Suprapubic skin (tissue), 4 donors: ENCODE measurements at regions not wholly inside any gene's neighbourhood (a gene's known extent, or its start where the extent isn't known, plus 50 kb on each side); places are given as distances from the start of the nearest gene placed in this dataset.

Experiments used
- DNase-seq, 2 donors: peaks; one replicate each; pipeline ENCODE4 v3.0.0-alpha.2; 2019; ENCODE audit warnings: low spot score in 2 of 2
- H3K27ac ChIP-seq: fragments of 200-600 bp; sonication (generic); one replicate; pipeline ENCODE4 v1.5.1; 2019
- H3K27me3 ChIP-seq: fragments of 200-600 bp; sonication (generic); one replicate; pipeline ENCODE4 v1.5.1; 2019
- H3K36me3 ChIP-seq: fragments of 200-600 bp; sonication (generic); one replicate; pipeline ENCODE4 v1.5.1; 2019
- H3K4me1 ChIP-seq: fragments of 200-600 bp; sonication (generic); one replicate; pipeline ENCODE4 v1.5.1; 2019
- H3K4me3 ChIP-seq: fragments of 200-600 bp; sonication (generic); one replicate; pipeline ENCODE4 v1.5.1; 2019; ENCODE audit warnings: mild to moderate bottlenecking
- H3K9me3 ChIP-seq: fragments of 200-600 bp; sonication (generic); one replicate; pipeline ENCODE4 v1.5.1; 2019
- CTCF ChIP-seq, 2 donors: fragments of 200-600 bp in 1 of 2; fragments of 450-650 bp in 1 of 2; sonication (generic) in 1 of 2; IDR thresholded peaks; one replicate each; pipeline ENCODE4 v1.5.1; 2016 to 2019; ENCODE audit warnings: antibody characterized with exemption in 2 of 2, mild to moderate bottlenecking in 1 of 2, moderate library complexity in 1 of 2
- EP300 ChIP-seq: sonication (generic); formaldehyde crosslinking; IDR thresholded peaks from one replicate; pipeline ENCODE4 v1.6.1; 2017; ENCODE audit warnings: antibody characterized with exemption
- POLR2A ChIP-seq, 2 donors: fragments of 450-650 bp; IDR thresholded peaks; one replicate each; pipeline ENCODE4 v1.6.1; 2017; ENCODE audit warnings: antibody characterized with exemption in 2 of 2, mild to moderate bottlenecking in 2 of 2, moderate library complexity in 2 of 2
- POLR2AphosphoS5 ChIP-seq, 3 donors: sonication (generic); formaldehyde crosslinking; IDR thresholded peaks; one replicate each; pipeline ENCODE4 v1.6.1; 2017; ENCODE audit warnings: antibody characterized with exemption in 3 of 3
- WGBS: methylation state at CpG from one replicate; pipeline ENCODE4 v1.1.5; 2018; 5-methylcytosine and 5-hydroxymethylcytosine counted together

- TF ChIP-seq EP300 (no peak), POLR2AphosphoS5 (IDR thresholded peaks at IDR 0.05) (no peak), CTCF (IDR thresholded peaks at IDR 0.05) (no peak), POLR2A (IDR thresholded peaks at IDR 0.05) (no peak)
Measured at GRCh38 chr12:58393152-58393551, 451.8 kb downstream of the ATP23 start.

GRCh38 chr12:58395056-58395455 lies 453.7 kb downstream of the ATP23 start:
- H3K4me1 ChIP-seq: no peaks in the 10 kb centered on the region
- H3K36me3 ChIP-seq: no peaks in the 10 kb centered on the region
- 94% methylated on average over 3 of the region's 3 CpGs for WGBS
- no peaks in the 10 kb centered on the region for H3K9me3 ChIP-seq
- H3K27ac ChIP-seq: no peak overlapping the region
- H3K27me3 ChIP-seq: no peaks in the 10 kb centered on the region
- DNase-seq: no peak
- H3K4me3 ChIP-seq: no peak overlapping the region
- TF ChIP-seq POLR2AphosphoS5 (IDR thresholded peaks at IDR 0.05): no peak
- TF ChIP-seq POLR2A (IDR thresholded peaks at IDR 0.05): no peak
- TF ChIP-seq CTCF (IDR thresholded peaks at IDR 0.05): no peak
- TF ChIP-seq EP300: no peak

More at GRCh38 chr12:58393152-58393551, 451.8 kb downstream of the ATP23 start:
- Histone ChIP-seq H3K36me3 (no peaks in the 10 kb centered on the region), H3K27ac (no peak overlapping the region), H3K9me3 (no peaks in the 10 kb centered on the region), H3K4me3 (no peak overlapping the region), H3K4me1 (no peaks in the 10 kb centered on the region), H3K27me3 (no peaks in the 10 kb centered on the region)
- DNase-seq: no peak
- WGBS: 81% methylated on average over 3 of the region's 3 CpGs

- no peak overlapping the region for H3K4me3 ChIP-seq
- no peak for DNase-seq
- H3K27me3 ChIP-seq: no peaks in the 10 kb centered on the region
- TF ChIP-seq EP300: no peak
- TF ChIP-seq POLR2AphosphoS5 (IDR thresholded peaks at IDR 0.05): no peak
- no peak for TF ChIP-seq CTCF (IDR thresholded peaks at IDR 0.05)
- no peak for TF ChIP-seq POLR2A (IDR thresholded peaks at IDR 0.05)
- no peak overlapping the region for H3K27ac ChIP-seq
- H3K36me3 ChIP-seq: no peaks in the 10 kb centered on the region
- no peaks in the 10 kb centered on the region for H3K4me1 ChIP-seq
- no peaks in the 10 kb centered on the region for H3K9me3 ChIP-seq
Measured at GRCh38 chr12:58395470-58395869, 454.1 kb downstream of the ATP23 start.

- 60% methylated on average over 2 of the region's 2 CpGs for WGBS
- no peaks in the 10 kb centered on the region for H3K27me3 ChIP-seq
Measured at GRCh38 chr12:58396239-58396638, 454.9 kb downstream of the ATP23 start.

GRCh38 chr12:58405363-58405762 lies 464.0 kb downstream of the ATP23 start:
- no peaks in the 10 kb centered on the region for H3K36me3 ChIP-seq
- H3K4me3 ChIP-seq: no peak overlapping the region
- 94% methylated on average over 4 of the region's 4 CpGs for WGBS

More at GRCh38 chr12:58396239-58396638, 454.9 kb downstream of the ATP23 start:
- Histone ChIP-seq H3K36me3 (no peaks in the 10 kb centered on the region), H3K9me3 (no peaks in the 10 kb centered on the region), H3K4me1 (no peaks in the 10 kb centered on the region), H3K27ac (no peak overlapping the region), H3K4me3 (no peak overlapping the region)
- DNase-seq: no peak
- TF ChIP-seq EP300: no peak
- TF ChIP-seq CTCF (IDR thresholded peaks at IDR 0.05): no peak
- no peak for TF ChIP-seq POLR2A (IDR thresholded peaks at IDR 0.05)
- TF ChIP-seq POLR2AphosphoS5 (IDR thresholded peaks at IDR 0.05): no peak

More at GRCh38 chr12:58405363-58405762, 464.0 kb downstream of the ATP23 start:
- Histone ChIP-seq H3K9me3 (no peaks in the 10 kb centered on the region), H3K4me1 (peaks cover 12% of the 10 kb centered on the region), H3K27ac (no peak overlapping the region), H3K27me3 (no peaks in the 10 kb centered on the region)
- no peak for DNase-seq
- TF ChIP-seq POLR2A (IDR thresholded peaks at IDR 0.05): no peak
- TF ChIP-seq CTCF (IDR thresholded peaks at IDR 0.05): no peak
- no peak for TF ChIP-seq POLR2AphosphoS5 (IDR thresholded peaks at IDR 0.05)
- TF ChIP-seq EP300: no peak
